HG02623 (cell line): ENCODE measurements at regions not wholly inside any gene's neighbourhood (a gene's known extent, or its start where the extent isn't known, plus 50 kb on each side); places are given as distances from the start of the nearest gene placed in this dataset.
A peak's percentile ranks its signal among the peaks of the same experiment; 100 is the strongest.
"Not testable (repeated sequence)": the region's sequence is repeated elsewhere in the genome, so short reads cannot be mapped to it uniquely, and the experiment has no call there.

Experiments
- ATAC-seq: cut with Tn5 transposase; IDR thresholded peaks from one replicate; pipeline ENCODE4 v1.9.1; 2021; ENCODE audit warnings: moderate library complexity; ENCODE audit not compliant: unreplicated experiment

- no peak for ATAC-seq
Measured at GRCh38 chr2:75928093-75928492, 217.4 kb upstream of the GCFC2 start.

- ATAC-seq = no peak
Measured at GRCh38 chr2:75925331-75926024, 214.8 kb upstream of the GCFC2 start.

GRCh38 chr2:75922191-75922590 lies 211.5 kb upstream of the GCFC2 start:
- ATAC-seq = no peak

- ATAC-seq = no peak
Measured at GRCh38 chr2:75920859-75921551, 210.3 kb upstream of the GCFC2 start.

- no peak for ATAC-seq
Measured at GRCh38 chr2:75915851-75916634, 205.3 kb upstream of the GCFC2 start.

GRCh38 chr2:75896779-75897366 lies 186.2 kb upstream of the GCFC2 start:
- peak; percentile 87 for ATAC-seq

- no peak for ATAC-seq
Measured at GRCh38 chr2:75894170-75894569, 183.5 kb upstream of the GCFC2 start.

- ATAC-seq = no peak
Measured at GRCh38 chr2:75892490-75892889, 181.8 kb upstream of the GCFC2 start.

- no peak for ATAC-seq
Measured at GRCh38 chr2:75882530-75882929, 171.8 kb upstream of the GCFC2 start.

- not testable (repeated sequence) for ATAC-seq
Measured at GRCh38 chr2:75875606-75876005, 164.9 kb upstream of the GCFC2 start.

- ATAC-seq = not testable (repeated sequence)
Measured at GRCh38 chr2:75871762-75872614, 161.3 kb upstream of the GCFC2 start.

GRCh38 chr2:75870651-75871137 lies 160.0 kb upstream of the GCFC2 start:
- no peak for ATAC-seq

- no peak for ATAC-seq
Measured at GRCh38 chr2:75870133-75870532, 159.4 kb upstream of the GCFC2 start.

GRCh38 chr2:75865702-75866101 lies 155.0 kb upstream of the GCFC2 start:
- no peak for ATAC-seq

GRCh38 chr2:75865083-75865482 lies 154.4 kb upstream of the GCFC2 start:
- ATAC-seq = no peak

- no peak for ATAC-seq
Measured at GRCh38 chr2:75862547-75862946, 151.8 kb upstream of the GCFC2 start.

- no peak for ATAC-seq
Measured at GRCh38 chr2:75853436-75853835, 142.7 kb upstream of the GCFC2 start.

GRCh38 chr2:75852639-75853038 lies 141.9 kb upstream of the GCFC2 start:
- ATAC-seq = no peak

- no peak for ATAC-seq
Measured at GRCh38 chr2:75846683-75847190, 136.0 kb upstream of the GCFC2 start.

GRCh38 chr2:75844651-75845050 lies 133.9 kb upstream of the GCFC2 start:
- no peak for ATAC-seq
